DMS 273 (cell line): ENCODE measurements at regions not wholly inside any gene's neighbourhood (a gene's known extent, or its start where the extent isn't known, plus 50 kb on each side); places are given as distances from the start of the nearest gene placed in this dataset.
"Not testable (repeated sequence)": the region's sequence is repeated elsewhere in the genome, so short reads cannot be mapped to it uniquely, and the experiment has no call there.

Source experiments
- DNase-seq: peaks from one replicate; lab custom pipeline; 2025; ENCODE audit not compliant: unreplicated experiment; lab: John Stamatoyannopoulos, UW

DNA sequence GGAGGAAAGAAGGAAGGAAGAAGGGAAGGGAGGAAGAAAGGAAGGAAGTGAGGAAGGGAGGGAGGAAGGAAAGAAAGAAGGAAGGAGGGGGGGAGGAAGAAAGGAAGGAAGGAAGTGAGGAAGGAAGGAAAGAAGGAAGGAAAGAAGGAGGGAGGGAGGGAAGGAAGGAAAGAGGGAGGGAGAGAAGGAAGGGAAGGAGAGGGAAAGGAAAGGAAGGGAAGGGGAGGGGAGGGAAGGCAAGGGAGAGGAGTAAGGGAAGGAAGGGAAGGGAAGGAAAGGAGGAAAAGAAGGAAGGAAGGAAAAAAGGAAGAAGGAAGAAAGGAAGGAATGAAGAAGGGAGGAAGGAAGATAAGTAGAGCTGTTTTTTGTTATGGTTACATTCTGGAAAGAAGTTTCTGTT lies 141.2 kb downstream of the LRRC3B start:
- no peak for DNase-seq

DNA sequence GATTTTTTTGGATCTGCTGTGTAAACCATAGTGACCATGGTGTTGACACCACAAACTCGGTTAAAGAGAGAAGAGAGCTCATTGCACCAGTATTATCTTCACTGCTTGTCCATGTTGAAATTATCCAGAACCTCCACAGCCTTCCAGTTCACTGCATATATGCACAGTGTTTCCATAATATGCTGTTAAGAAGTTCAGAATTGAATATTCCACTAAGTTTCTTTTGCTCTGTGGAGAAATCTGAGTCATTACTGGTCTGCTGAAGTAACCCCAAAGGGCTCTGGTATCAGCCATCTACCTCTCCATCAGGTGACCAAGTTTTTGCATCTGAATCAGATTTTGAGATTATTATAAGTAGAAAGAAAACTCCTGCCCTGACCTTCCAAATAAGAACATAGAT lies 143.5 kb downstream of the LRRC3B start:
- DNase-seq, result no peak

DNA sequence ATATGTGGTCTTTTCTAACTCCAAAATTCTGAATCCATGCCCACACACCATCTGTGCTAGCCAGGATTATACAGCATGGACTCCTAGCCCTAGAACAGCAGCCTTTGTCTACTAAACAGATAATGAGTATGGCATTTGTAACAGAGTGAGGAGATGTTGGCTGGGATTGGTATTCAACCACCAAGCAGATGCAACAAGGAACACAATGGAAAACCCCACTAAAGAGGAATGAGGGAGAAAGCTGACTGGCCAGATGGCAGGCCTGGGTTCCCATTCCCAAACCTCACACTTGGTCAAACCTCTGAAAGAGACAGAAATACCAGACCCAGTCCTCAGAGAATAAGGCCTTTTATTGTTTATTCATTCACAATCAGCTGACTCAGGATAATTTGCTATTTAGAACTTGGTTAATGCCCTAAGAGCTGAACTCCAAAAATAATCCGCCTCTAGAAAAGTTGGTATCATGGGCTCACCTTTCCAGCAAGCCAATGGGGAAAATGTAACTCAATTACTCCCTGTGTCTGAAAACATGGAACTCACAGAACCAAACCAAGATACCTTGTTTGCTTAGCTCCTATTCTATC lies 145.6 kb downstream of the LRRC3B start:
- no peak for DNase-seq

DNA sequence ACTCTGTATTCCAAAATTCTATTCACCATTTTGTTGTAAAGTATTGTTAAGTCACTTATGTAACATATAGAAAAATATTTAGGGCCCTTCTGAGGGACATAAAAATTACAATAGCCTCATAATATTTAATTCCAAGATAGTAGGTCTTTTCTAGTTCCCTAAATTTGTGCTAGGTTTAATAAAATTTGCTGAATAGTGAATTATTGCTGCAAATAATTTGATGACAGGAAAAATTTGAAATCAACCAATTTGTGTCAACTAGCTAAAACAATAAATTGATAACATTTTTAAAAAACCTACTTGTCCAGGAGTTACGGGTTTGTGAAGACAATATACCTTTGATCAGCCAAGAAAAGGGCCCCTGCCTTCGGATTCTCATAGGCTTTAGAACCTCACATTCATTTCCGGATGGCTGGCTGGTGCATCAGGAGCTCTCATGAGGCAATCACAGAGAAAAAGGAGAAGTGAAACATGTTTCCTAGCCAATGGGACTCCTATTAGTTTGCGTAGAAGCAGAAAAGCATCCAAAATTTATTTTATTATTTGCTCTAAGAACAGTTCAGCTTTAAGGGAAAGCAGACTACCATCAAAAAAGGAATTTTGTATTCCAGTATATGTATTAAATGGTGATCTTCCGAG lies 177.2 kb downstream of the LRRC3B start:
- no peak for DNase-seq

DNA sequence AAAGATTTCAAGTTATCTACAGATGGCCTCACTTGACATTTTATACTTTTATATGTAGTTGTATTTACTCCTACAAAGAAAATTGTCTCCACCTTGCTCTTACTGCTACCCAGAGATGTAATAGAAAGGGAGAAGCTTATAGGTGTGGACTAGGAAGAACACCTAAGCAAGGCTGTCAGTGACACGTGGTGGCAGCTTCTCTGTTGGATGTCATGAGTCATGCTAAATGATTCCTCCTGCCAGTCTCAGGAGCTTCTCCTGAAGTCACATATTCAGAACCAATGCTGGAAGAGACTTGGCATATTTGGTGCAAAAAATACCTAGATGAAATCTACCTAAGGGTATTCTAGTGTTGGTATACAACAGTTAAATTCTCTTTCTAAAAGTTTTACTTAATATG lies 184.7 kb downstream of the LRRC3B start:
- DNase-seq, result no peak

DNA sequence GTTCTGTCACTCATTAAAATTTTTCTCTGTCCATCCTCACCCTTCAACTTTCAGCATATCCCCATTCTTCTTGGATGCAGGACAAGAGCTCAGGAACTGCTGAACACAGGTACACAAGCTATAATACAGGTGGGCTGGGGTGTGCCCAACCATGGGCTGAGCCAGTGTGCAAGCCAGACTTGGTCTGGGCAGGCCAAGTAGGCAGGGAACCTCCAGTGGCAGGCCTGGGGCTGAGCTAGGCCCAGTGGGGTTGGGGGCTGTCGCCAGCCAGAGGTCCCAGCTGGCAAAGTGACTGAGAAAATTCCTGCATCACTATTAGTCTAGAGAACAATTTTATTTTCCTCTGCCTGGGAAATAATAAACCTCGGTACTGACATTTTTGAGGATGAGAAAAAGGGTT lies 202.9 kb downstream of the LRRC3B start:
- no peak for DNase-seq

DNA sequence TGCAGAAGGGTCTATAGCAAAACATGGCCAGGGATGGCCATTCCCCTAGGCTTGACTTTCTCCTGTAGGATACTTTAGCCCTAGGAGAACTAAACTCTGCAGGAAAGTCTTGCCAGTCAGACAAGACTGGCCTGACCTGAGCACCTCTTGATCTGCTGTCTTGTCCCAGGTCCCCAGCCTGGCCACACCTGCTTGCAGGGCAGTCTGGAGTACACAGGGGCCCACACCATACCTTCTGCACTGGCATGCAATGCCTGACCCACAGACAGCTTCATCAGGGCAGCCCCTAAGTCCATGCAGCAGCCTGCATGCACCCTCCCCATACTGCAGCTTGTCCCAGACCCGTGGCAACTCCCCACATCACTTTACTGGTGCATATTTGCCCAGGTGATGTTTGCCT lies 204.6 kb downstream of the LRRC3B start:
- no peak for DNase-seq

DNA sequence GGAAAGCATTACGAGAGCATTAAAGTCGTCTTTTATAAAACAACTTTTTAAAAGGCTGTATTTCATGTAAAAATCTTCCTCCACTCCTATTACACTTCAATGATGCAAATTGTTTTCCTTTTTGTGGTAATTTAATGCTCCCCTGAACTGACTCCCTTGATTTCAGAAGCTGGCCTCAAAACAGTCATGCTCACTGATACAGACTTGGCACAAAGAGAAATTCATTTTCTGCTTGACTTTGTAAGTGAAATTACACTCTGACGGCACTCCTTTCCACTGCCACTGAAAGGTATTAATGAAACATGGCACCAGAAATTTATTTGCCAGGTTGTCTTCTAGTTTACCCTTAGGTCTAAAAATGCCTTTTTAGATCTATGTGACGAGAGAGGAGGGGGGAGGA lies 215.5 kb downstream of the LRRC3B start:
- DNase-seq, result no peak

DNA sequence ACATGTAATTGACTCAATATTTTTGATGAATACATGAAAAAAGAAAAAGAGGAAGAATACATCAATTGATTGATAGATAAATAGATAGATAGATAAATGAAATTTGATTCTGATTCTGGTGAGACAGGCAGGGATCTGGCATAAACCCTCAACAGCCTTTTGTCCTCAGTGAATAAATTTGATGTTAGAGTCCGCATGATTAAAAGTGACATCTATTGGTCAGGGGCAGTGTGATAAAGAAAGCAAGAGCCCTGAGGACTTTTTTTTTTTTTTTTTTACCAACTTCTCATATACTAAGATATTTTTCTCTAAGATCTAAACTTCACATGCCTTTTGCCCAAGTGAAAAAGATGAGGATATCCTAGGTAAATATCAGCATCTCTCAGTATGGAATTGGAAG lies 216.4 kb downstream of the LRRC3B start:
- no peak for DNase-seq

DNA sequence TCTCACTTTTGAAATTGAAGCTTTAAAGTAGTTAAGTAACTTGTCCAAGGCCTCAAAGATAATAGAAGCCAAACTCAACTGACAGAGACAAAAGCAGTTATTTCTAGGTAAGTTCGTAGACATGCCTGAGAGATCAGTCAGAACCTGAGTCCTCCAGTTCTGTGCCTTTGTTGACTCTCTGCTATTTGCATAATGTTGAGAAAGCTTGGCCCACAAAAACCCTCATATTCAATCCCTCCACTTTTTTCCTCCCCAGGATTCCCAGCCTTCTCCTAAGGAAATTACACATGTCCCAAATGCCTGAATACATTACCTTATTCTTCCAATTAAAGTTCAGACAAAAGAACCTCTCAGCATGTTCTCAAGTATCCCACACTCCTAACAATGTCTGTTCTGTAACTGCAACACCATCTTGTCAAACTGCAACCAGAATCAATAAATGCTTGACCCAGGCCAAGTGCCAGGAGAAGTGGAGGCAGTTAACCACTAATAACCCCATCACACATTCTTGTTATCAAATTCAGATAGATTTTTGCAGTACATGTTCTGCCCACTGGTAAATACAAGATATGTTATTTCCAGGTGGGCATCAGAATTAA lies 217.8 kb downstream of the LRRC3B start:
- no peak for DNase-seq

DNA sequence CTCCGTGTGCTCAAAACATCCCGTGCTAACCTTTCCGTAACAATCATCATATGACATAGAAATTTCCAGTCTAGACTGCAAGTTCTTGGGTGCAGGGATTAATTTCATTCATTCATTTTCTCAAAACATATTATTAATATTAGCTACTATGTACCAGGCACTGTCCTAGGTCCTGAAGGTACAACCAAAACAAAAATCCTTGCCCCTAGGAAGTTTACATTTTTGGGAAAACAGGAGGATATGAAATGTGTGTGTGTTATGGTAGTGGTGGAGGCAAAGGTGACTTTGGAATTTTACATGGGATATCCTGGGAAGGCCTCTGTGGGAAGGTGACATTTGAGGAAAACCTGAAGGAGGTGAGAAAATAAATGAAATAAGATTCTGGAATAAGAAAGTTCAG lies 222.6 kb downstream of the LRRC3B start:
- DNase-seq, result no peak

DNA sequence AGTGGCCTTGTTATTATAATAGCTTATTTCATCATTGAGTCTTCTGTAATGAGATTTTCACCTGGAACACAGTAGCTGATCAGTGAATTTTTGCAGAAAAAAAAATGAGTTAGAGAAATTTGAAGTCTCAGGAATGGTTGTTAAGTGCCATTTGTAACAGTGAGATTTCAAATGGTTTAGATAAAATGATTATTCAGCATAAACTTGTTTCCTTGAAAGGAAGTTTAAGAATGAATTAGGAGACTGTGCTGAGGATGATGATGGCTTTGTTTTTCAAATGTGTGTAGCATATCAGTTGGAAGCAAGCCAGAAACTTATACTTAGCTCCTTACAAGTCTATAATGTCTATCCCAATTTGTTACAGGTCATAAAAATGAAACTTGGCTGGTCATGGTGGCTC lies 225.1 kb downstream of the LRRC3B start:
- DNase-seq, result no peak

DNA sequence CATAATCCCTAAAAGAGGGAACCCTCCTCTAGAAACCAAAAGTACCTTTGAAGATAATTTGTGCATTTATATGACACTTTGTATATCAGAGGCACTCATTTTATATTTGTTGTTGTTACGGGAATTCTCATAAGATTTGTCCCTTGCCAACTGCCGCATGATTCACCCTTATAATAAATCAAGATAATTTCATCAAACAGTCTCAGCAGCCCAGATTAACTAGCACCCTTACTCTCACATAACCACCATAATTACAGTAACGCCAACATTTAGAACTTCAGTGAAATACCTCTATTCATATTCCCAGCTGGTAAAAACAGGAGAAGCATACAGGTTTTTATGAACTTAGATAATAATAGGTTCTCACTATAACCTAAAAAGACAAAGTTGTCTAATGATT lies 271.9 kb downstream of the LRRC3B start:
- no peak for DNase-seq

DNA sequence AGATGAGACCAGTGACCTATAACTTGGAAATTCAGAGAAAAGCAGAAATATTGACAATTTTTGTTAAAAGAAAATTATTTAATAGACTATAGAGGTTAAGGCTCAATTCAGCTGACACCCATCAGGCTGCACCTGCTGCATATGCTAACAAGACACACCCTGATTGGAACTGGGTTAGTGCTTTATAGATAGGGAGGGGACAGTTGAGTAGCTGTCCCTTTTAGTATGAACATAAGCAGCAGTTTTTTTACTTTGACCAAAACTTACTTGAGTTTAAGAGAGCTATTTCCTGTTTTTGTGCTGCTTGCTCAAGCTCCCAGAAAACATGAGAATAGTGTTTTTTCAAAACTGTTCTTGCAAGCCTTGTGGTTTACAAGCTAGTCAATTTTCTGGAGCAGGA lies 292.6 kb downstream of the LRRC3B start:
- no peak for DNase-seq

DNA sequence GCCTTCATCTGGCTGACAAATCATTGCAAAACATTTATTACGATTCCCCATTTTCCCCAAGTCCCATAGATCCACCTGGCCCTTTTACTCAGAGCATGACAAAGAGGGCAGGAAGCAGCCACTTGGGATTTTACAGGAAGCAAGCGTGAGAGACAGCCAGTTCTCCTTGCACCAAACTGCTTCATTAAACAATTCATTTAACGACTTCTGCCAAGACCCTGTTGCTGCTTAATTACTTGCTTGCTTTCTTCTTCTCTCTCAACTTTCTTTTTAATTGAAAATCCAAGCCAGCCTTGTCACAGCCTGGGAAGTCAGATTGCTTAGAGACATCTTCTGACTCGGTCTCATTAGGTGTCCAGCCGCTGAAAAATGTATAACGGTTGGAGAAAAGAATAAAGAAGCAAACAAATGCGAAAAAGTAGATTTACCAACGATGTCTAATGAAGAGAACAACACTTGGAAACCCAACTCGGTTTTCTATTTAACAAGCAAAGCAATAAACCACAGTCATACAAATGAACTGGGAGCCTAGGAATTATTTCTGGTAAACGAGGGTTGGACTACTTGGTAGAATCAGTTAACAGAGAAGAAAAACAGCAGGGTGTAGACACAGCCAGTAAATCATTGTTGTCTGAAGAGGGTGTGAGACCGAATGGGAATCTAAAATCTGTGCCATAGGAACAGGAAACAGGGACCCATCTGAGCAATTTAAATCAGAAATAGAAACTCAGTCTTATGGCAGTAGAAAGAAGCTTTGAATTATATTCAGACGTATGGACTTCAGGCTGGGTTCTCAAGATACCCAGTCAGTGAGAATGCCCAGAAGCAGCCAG lies 298.3 kb downstream of the LRRC3B start:
- no peak for DNase-seq

DNA sequence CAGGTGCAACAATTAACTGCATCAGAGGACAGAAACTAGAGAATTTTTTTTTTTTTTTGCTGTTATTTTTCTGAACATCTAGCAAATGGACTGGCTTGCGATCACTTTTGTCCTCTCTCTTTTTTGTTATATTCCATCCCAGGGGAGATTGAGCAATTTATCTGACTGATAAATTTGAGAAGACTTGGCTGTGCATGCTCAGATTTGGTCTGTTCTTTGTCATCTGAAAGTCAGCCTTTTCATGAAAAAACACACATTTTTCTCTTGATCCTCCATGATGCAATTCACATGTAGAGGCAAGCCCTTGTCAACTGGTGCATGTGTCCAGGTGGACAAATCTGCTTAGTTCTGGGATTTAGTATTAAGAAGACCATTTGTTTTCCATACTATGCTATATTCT lies 309.3 kb downstream of the LRRC3B start:
- DNase-seq, result no peak

DNA sequence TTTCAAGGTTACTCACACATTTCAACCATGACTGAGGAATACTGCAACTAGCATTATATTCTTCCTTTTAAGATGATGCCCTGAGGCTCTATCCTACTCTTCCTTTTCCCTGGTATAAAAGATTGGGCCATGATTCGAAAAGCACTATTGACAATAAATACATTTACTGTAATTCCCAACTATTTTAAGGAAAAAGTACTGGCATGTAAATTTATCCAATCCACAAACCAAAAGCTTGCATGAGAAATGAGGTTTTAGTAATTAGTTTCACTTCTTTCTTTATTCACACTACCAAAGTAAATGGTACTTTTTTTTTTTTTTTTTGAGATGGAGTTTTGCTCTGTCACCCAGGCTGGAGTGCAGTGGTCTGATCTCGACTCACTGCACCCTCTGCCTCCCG lies 310.2 kb downstream of the LRRC3B start:
- DNase-seq, result no peak

DNA sequence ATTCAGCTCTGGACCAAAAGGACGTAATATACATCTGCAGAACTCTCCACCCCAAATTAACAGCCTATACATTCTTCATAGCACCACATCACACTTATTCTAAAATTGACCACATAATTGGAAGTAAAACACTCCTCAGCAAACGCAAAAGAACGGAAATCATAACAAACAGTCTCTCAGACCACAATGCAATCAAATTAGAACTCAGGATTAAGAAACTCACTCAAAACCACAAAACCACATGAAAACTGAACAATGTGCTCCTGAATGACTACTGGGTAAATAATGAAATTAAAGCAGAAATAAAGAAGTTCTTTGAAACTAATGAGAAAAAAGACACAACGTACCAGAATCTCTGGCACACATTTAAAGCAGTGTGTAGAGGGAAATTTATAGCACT lies 322.9 kb downstream of the LRRC3B start:
- DNase-seq, result not testable (repeated sequence)

DNA sequence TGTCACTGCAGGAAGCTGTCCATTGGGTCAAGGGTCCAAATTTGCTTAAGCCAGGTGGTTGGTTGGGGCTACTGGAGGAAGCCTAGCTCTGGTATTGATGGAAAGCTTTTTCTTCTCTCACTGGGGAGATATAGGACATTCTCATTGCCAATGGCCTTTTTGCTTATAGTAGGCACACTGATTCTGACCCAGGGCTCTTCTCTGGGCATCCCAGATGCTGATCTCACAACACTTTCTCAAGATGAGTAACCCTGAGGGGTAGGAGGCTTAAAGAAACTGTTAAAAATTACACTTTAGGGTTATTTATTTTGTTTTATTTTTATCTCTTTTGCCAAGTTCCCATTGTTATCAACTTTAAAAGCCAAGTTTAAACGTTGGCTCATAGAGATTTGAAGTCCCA lies 337.8 kb downstream of the LRRC3B start:
- no peak for DNase-seq

DNA sequence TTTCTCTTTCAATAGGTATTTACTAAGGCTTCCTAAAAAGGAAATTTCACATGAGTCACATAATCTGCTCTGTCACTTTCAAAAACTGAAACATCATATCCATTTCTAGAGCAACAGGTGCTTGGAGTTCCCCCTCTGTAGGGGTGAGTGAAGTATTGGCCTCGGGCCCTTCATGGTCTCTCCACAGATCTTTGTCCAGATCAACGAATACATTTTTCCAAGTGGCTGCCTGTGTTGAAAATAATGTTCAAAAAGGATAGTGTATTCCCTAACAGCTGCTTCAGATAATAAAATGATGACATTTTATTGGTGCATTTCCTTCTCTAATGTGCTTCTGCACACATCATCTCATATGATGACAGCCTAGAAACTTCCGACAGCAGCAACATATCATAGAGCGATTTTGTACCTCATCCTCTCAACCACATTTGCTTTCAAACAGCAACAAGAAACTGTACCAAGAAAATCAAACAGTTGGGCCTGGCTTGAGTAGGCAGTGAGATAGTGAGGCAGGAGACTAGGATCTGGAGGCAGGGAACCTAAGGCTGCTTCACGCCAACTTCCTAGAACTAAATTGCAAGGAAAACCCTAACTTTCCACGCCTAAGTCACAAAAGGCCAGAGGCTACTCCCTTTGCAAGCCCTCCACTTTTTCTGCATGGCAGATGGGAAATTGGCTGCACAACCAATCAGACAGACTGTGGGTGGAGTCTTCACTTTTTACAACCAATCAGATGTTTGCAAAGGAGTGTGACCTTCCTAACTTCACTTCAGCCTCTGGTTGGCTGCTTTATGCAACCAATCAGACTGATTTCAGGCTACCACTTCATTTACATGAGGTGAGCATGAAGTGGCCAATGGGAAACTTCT lies 340.2 kb downstream of the LRRC3B start:
- no peak for DNase-seq

DNA sequence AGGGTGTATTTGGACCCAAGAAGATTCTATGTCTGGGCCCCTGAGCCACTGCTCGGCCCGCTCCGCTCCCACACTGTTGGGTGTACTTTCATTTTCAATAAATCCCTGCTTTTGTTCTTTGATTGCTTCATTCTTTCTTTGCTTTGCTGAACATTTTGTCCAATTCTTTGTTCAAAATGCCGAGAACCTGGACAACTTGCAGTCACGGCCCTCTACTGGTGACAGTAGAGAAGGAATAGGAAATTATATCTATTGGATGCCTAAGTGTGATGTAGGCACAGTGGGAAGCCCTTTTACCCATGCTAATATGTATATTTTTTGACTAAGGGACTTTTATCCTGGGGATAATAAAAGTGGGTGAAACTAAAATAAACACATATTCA lies 340.8 kb downstream of the LRRC3B start:
- peak; percentile 1 for DNase-seq
